Breast epithelium (tissue), 3 donors: ENCODE measurements at regions not wholly inside any gene's neighbourhood (a gene's known extent, or its start where the extent isn't known, plus 50 kb on each side); places are given as distances from the start of the nearest gene placed in this dataset.

Experiments used
- CTCF ChIP-seq, 3 donors: fragments of 450-650 bp; IDR thresholded peaks; one replicate each; pipeline ENCODE4 v1.5.1; 2016 to 2017; ENCODE audit warnings: antibody characterized with exemption in 3 of 3, mild to moderate bottlenecking in 3 of 3, moderate library complexity in 3 of 3
- POLR2AphosphoS5 ChIP-seq, 3 donors: sonication (generic); formaldehyde crosslinking; IDR thresholded peaks; one replicate each; pipeline ENCODE4 v1.6.1; 2017; ENCODE audit warnings: antibody characterized with exemption in 3 of 3

GRCh38 chr13:111638233-111638632 is 317.8 kb downstream of the TEX29 start:
- TF ChIP-seq CTCF (IDR thresholded peaks at IDR 0.05) (no peak), POLR2AphosphoS5 (IDR thresholded peaks at IDR 0.05) (no peak)
